Astrocyte (in vitro differentiated cells and primary cell): ENCODE measurements at regions not wholly inside any gene's neighbourhood (a gene's known extent, or its start where the extent isn't known, plus 50 kb on each side); places are given as distances from the start of the nearest gene placed in this dataset.

ENCODE experiments used
- DNase-seq: peaks from one replicate; pipeline ENCODE4 v3.0.0-alpha.2; 2010; ENCODE audit warnings: low read depth
- FAIRE-seq: peaks from 2 replicates; lab custom pipeline; 2011; peaks lifted over from hg19 to GRCh38; lab: Jason Lieb, UNC
- H2AFZ ChIP-seq: 2 replicates; pipeline ENCODE4 v1.6.0; 2012; ENCODE audit warnings: low read depth, low read length, inconsistent platforms
- H3K27ac ChIP-seq: 2 replicates; pipeline ENCODE4 v1.5.1; 2011; ENCODE audit warnings: low read depth, low read length, inconsistent platforms
- H3K27me3 ChIP-seq: 2 replicates; pipeline ENCODE4 v1.6.0; 2011; ENCODE audit warnings: low read length, inconsistent platforms; ENCODE audit not compliant: insufficient read depth
- H3K36me3 ChIP-seq: 2 replicates; pipeline ENCODE4 v1.5.1; 2011; ENCODE audit warnings: low read length, inconsistent platforms; ENCODE audit not compliant: insufficient read depth
- H3K4me1 ChIP-seq: 2 replicates; pipeline ENCODE4 v1.5.1; 2011; ENCODE audit warnings: low read length, inconsistent platforms; ENCODE audit not compliant: insufficient read depth
- H3K4me2 ChIP-seq: 2 replicates; pipeline ENCODE4 v1.6.0; 2012; ENCODE audit warnings: low read length, inconsistent platforms
- H3K4me3 ChIP-seq: 2 replicates; pipeline ENCODE4 v1.5.1; 2011; ENCODE audit warnings: low read depth, mild to moderate bottlenecking, low read length, inconsistent platforms; ENCODE audit not compliant: insufficient read depth
- H3K79me2 ChIP-seq: 2 replicates; pipeline ENCODE4 v1.6.0; 2012; ENCODE audit warnings: mild to moderate bottlenecking, low read length, inconsistent platforms; ENCODE audit not compliant: insufficient read depth
- H3K9ac ChIP-seq: 2 replicates; pipeline ENCODE4 v1.6.0; 2012; ENCODE audit warnings: mild to moderate bottlenecking, low read length, inconsistent platforms
- H3K9me3 ChIP-seq: 2 replicates; pipeline ENCODE4 v1.5.1; 2012; ENCODE audit warnings: low read depth, mild to moderate bottlenecking, low read length, inconsistent platforms; ENCODE audit not compliant: insufficient read depth
- H4K20me1 ChIP-seq: 2 replicates; pipeline ENCODE4 v1.6.0; 2012; ENCODE audit warnings: low read length, inconsistent platforms; ENCODE audit not compliant: insufficient read depth
- H3K27ac Mint-ChIP-seq: one replicate; pipeline ENCODE4 v1.8.0; 2021; ENCODE audit warnings: mild to moderate bottlenecking, mixed read lengths; ENCODE audit not compliant: unreplicated experiment
- H3K27me3 Mint-ChIP-seq: one replicate; pipeline ENCODE4 v1.8.0; 2021; ENCODE audit warnings: low read depth, mixed read lengths; ENCODE audit not compliant: unreplicated experiment
- H3K36me3 Mint-ChIP-seq: one replicate; pipeline ENCODE4 v1.8.0; 2021; ENCODE audit warnings: low read depth, mixed read lengths; ENCODE audit not compliant: unreplicated experiment
- H3K4me1 Mint-ChIP-seq: one replicate; pipeline ENCODE4 v1.8.0; 2021; ENCODE audit warnings: low read depth, mixed read lengths; ENCODE audit not compliant: unreplicated experiment
- H3K4me3 Mint-ChIP-seq: one replicate; pipeline ENCODE4 v1.8.0; 2021; ENCODE audit warnings: mild to moderate bottlenecking, moderate library complexity, mixed read lengths; ENCODE audit not compliant: unreplicated experiment
- H3K9me3 Mint-ChIP-seq: one replicate; pipeline ENCODE4 v1.8.0; 2021; ENCODE audit warnings: mild to moderate bottlenecking, mixed read lengths; ENCODE audit not compliant: unreplicated experiment
- EZH2 ChIP-seq: IDR thresholded peaks from 2 replicates; pipeline ENCODE4 v1.6.1; 2012; ENCODE audit warnings: mild to moderate bottlenecking, low read length, inconsistent platforms; ENCODE audit not compliant: insufficient read depth
- TF ChIP-seq, protein P1 (sequence below): IDR thresholded peaks from 2 replicates; pipeline ENCODE4 v1.5.1; 2011; ENCODE audit warnings: low read depth, mild to moderate bottlenecking, inconsistent platforms, low read length, moderate library complexity; ENCODE audit not compliant: insufficient read depth

DNA sequence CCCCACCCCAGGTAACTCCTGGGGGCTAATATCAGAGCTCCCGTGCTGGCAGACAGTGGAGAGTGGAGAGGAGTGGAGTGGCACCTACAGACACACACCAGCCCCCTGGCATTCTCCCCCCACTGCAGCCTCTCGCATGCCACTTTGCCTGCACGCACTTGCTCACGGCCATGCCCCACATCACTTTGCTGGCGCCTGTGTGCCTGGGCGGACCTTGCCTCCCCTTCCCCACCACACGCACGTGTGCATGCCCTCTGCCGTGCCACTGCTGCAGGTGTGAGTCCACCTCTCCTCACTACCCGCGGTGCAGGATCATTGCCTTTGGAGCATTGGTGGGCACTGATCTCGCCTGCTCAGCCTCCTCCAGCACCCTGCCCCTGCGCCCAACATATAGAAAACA is 72.6 kb upstream of the DOK6 start:
- no peaks in the 10 kb centered on the region for H3K4me1 ChIP-seq
- no peaks in the 10 kb centered on the region for H4K20me1 ChIP-seq
- no peak overlapping the region for H3K4me2 ChIP-seq
- H3K27me3 ChIP-seq = no peaks in the 10 kb centered on the region
- H3K27me3 Mint-ChIP-seq = peaks cover 2% of the 10 kb centered on the region
- no peak for TF ChIP-seq EZH2
- TF ChIP-seq, protein P1, sequence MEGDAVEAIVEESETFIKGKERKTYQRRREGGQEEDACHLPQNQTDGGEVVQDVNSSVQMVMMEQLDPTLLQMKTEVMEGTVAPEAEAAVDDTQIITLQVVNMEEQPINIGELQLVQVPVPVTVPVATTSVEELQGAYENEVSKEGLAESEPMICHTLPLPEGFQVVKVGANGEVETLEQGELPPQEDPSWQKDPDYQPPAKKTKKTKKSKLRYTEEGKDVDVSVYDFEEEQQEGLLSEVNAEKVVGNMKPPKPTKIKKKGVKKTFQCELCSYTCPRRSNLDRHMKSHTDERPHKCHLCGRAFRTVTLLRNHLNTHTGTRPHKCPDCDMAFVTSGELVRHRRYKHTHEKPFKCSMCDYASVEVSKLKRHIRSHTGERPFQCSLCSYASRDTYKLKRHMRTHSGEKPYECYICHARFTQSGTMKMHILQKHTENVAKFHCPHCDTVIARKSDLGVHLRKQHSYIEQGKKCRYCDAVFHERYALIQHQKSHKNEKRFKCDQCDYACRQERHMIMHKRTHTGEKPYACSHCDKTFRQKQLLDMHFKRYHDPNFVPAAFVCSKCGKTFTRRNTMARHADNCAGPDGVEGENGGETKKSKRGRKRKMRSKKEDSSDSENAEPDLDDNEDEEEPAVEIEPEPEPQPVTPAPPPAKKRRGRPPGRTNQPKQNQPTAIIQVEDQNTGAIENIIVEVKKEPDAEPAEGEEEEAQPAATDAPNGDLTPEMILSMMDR = no peak
- H3K79me2 ChIP-seq = no peaks in the 10 kb centered on the region
- H3K36me3 ChIP-seq = no peaks in the 10 kb centered on the region
- H3K27ac Mint-ChIP-seq = no peak overlapping the region
- H3K4me3 ChIP-seq = no peak overlapping the region
- H3K9me3 Mint-ChIP-seq = no peaks in the 10 kb centered on the region
- no peak overlapping the region for H3K9ac ChIP-seq
- no peak for DNase-seq
- H3K4me1 Mint-ChIP-seq = no peaks in the 10 kb centered on the region
- no peak overlapping the region for H3K27ac ChIP-seq
- no peaks in the 10 kb centered on the region for H3K36me3 Mint-ChIP-seq
- H3K4me3 Mint-ChIP-seq = no peak overlapping the region
- no peaks in the 10 kb centered on the region for H3K9me3 ChIP-seq
- no peak overlapping the region for H2AFZ ChIP-seq
- FAIRE-seq = no peak

DNA sequence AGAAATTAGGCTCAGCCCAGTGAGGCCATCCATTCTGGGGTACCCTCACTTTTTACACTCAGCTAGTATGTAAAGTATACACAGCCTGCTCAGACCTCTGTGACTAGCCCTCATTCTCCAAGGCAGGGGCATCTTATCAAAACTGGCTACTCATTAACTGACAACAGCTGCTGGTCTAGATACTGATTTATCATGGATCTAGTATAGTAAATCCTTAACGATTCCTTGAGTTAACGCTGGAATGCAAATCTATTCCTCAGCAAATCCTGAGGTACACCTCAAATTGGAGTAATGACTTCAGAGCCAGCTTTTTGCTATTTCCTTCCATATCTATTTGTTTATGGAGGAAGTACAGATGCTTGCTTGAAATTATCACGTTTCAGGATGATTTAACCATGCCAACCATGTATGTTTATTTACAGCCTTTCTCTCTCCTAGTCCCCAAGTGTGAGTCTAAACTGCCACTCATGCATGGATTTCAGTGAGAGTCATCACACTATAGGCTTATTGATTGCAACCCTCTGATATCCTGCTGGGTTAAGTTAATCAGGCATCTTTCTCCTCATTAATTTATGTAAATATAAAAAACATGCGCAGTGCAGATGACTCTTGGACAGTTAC is 70.2 kb upstream of the DOK6 start:
- H3K27ac Mint-ChIP-seq = no peak overlapping the region
- H3K36me3 ChIP-seq = no peaks in the 10 kb centered on the region
- no peak overlapping the region for H3K4me2 ChIP-seq
- H3K27me3 ChIP-seq = no peaks in the 10 kb centered on the region
- no peak for FAIRE-seq
- no peak overlapping the region for H3K27ac ChIP-seq
- no peak overlapping the region for H3K4me3 ChIP-seq
- no peaks in the 10 kb centered on the region for H3K79me2 ChIP-seq
- H3K4me3 Mint-ChIP-seq = no peak overlapping the region
- H3K9me3 Mint-ChIP-seq = no peaks in the 10 kb centered on the region
- DNase-seq = no peak
- no peaks in the 10 kb centered on the region for H3K9me3 ChIP-seq
- no peaks in the 10 kb centered on the region for H3K36me3 Mint-ChIP-seq
- TF ChIP-seq EZH2 = no peak
- TF ChIP-seq, protein P1 = no peak
- no peaks in the 10 kb centered on the region for H3K4me1 Mint-ChIP-seq
- no peaks in the 10 kb centered on the region for H3K4me1 ChIP-seq
- peaks cover 2% of the 10 kb centered on the region for H3K27me3 Mint-ChIP-seq
- no peaks in the 10 kb centered on the region for H4K20me1 ChIP-seq
- no peak overlapping the region for H2AFZ ChIP-seq
- H3K9ac ChIP-seq = no peak overlapping the region

DNA sequence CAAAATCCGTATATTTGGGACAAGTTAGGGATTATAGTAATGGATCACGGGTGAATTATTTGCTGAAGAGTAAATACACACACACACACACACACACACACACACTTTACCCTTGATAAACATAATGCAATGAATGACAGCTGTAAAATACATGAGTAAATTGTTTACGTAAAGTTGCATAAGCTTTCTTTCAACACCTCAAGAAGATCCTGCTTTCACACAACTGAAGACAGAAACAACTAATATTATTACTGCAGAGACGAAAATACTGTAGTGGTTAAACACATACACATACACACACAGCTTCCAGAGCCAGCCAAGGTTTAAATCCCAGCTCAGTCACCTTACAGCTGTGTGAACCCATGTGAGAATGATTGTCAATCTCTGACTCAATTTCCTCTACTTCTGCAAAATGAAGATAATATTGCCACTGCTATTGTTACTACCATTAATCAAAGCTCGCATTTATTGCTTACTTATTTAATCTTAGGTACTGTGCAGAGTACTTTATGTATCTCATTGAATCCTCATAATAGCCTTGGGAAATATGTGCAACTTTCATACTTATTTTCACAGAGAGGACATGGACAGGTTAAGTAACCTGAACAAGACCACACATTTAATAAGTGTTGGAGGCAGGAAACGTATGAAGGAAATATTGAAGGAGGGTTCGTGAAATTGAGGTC is 50.6 kb upstream of the DOK6 start:
- Mint-ChIP-seq H3K9me3 (no peaks in the 10 kb centered on the region), H3K27me3 (no peaks in the 10 kb centered on the region), H3K4me3 (no peak overlapping the region), H3K27ac (no peak overlapping the region), H3K4me1 (no peaks in the 10 kb centered on the region), H3K36me3 (no peaks in the 10 kb centered on the region)
- Histone ChIP-seq H4K20me1 (no peaks in the 10 kb centered on the region), H3K9ac (no peak overlapping the region), H2AFZ (no peak overlapping the region), H3K27ac (no peak overlapping the region), H3K4me1 (no peaks in the 10 kb centered on the region), H3K4me3 (no peak overlapping the region), H3K79me2 (no peaks in the 10 kb centered on the region), H3K27me3 (no peaks in the 10 kb centered on the region), H3K36me3 (no peaks in the 10 kb centered on the region), H3K9me3 (no peaks in the 10 kb centered on the region), H3K4me2 (no peak overlapping the region)
- no peak for TF ChIP-seq EZH2
- TF ChIP-seq, protein P1 = no peak
- FAIRE-seq (no peak), DNase-seq (no peak)
